Motor neuron (in vitro differentiated cells): ENCODE measurements at regions not wholly inside any gene's neighbourhood (a gene's known extent, or its start where the extent isn't known, plus 50 kb on each side); places are given as distances from the start of the nearest gene placed in this dataset.

Source experiments
- ATAC-seq, 8 experiments: fragments of 200-7000 bp; cut with Tn5 transposase; replicated peaks in 6 of 8; 2 replicates each; pipeline ENCODE4 v1.8.0; 2021; ENCODE audit warnings: mild to moderate bottlenecking in 8 of 8, moderate library complexity in 8 of 8
- H3K27ac ChIP-seq, 2 donors: fragments of 250-450 bp; sonication (Bioruptor Pico); 2 replicates each; pipeline ENCODE4 v1.9.0; 2021; ENCODE audit warnings: antibody characterized with exemption in 2 of 2, mild to moderate bottlenecking in 2 of 2, moderate library complexity in 1 of 2
- H3K4me1 ChIP-seq, 2 donors: fragments of 250-450 bp; sonication (Bioruptor Pico); replicated peaks in 1 of 2; 2 replicates each; pipeline ENCODE4 v1.6.1; 2021; ENCODE audit warnings: antibody characterized with exemption in 2 of 2, mild to moderate bottlenecking in 2 of 2, moderate library complexity in 1 of 2
- H3K4me3 ChIP-seq, 5 donors: fragments of 250-450 bp; sonication (Bioruptor Pico); 2 replicates each; pipeline ENCODE4 v1.9.0; 2021; ENCODE audit warnings: antibody characterized with exemption in 5 of 5, mild to moderate bottlenecking in 5 of 5, moderate library complexity in 4 of 5
- WGBS, 10 experiments: fragments of 450-650 bp; shearing (Covaris generic); methylation state at CpG; one replicate each; pipeline ENCODE4 v1.0.0; 2022; 5-methylcytosine and 5-hydroxymethylcytosine counted together
- in situ Hi-C, 9 experiments: fragments of 400-800 bp; cut with MboI; loops; one replicate each; pipeline ENCODE4 v1.15.0; 2021; ENCODE audit warnings: low sequenced_read_pairs in 9 of 9, low pct_unique_long_range_greater_than_20kb in 2 of 9; ENCODE audit not compliant: unreplicated experiment in 9 of 9

DNA sequence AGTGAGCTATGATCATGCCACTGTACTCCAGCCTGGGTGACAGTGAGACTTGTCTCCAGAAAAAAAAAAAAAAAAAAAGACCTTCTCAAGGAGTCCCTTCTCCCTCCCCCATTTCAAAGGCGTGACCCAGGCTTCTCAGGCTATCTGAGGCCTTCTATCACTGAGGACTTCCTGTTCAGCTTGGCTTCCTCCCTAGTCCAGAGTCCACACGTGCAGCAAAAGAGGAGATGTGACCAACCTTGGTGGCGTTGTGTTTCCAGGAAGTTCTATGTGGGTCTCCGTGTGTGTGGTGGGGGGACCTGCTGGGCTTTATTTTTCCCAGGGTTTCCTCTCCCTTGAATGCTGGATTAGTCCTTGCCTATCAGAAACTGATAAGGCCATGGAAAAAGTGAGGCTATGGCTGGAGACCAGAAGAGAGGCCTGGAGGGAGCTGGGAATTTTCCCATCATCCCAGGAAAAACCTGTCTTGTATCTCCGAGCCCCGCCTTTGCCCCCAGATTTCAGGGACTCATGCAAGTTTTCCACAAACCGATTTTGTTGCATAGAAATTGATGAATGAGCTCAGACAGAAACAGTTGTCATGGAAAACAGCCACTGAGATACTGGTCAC is 148.1 kb downstream of the SALL1 start:
- Histone ChIP-seq H3K27ac (no peak overlapping the region), H3K4me1 (peaks cover 5 to 8% of the 10 kb centered on the region in 2 donors), H3K4me3 (no peak overlapping the region)
- no peak for ATAC-seq
- 36 to 92% (median 70%) methylated on average over 2 to 7 of the region's 7 CpGs; no CpG with 5 or more reads in 6 of the 10 experiments for WGBS, 10 experiments
- in situ Hi-C loops: no loop called here

DNA sequence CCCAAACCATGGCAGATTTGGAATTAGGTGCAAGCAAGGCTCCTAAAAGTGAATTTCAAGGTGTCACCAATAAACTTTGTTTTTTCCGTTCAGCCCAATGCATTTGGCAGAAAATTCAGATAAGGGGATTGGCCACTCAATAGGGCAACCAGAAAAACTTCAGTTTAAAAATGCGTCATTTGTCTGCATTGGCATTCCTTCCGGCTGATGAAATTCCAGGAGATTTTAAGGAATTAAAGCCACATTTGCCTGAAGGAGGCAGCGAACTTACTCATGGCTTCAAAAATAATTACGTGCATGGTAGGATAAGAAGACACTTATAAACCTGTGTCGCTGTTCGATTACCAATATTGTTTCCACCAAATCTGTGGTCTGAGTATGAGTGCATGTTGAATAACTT is 151.9 kb downstream of the SALL1 start:
- peaks cover 16 to 19% of the 10 kb centered on the region in 2 donors for H3K4me1 ChIP-seq
- in situ Hi-C loops: no loop called here
- H3K4me3 ChIP-seq: no peak overlapping the region
- ATAC-seq: no peak
- WGBS, 10 experiments: 33 to 100% (median 93%) methylated on average over 3 to 7 of the region's 7 CpGs; no CpG with 5 or more reads in 1 of the 10 experiments
- no peak overlapping the region for H3K27ac ChIP-seq

DNA sequence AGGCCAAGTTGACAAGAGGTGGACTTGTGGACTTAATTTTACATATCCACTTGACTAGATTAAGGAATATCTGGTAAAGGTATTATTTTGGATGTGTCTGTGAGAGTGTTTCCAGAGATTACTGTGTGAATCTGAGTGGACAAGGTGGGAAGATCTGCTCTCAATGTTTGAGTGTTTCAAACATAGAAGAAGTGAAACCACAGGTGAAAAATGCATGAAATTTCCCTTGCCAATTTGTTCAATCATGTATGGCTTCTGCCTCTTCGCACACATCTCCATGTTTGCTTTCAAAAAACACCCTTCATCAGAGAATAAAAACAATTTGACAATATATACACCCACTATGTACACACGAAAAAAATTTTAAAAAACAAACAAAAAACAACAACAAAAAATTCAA is 152.7 kb downstream of the SALL1 start:
- Histone ChIP-seq H3K4me3 (no peak overlapping the region), H3K4me1 (peaks cover 16 to 19% of the 10 kb centered on the region in 2 donors), H3K27ac (no peak overlapping the region)
- ATAC-seq: no peak
- in situ Hi-C loops: no loop called here
- 10 to 100% (median 67%) methylated on average over 1 to 2 of the region's 2 CpGs; no CpG with 5 or more reads in 2 of the 10 experiments for WGBS, 10 experiments

DNA sequence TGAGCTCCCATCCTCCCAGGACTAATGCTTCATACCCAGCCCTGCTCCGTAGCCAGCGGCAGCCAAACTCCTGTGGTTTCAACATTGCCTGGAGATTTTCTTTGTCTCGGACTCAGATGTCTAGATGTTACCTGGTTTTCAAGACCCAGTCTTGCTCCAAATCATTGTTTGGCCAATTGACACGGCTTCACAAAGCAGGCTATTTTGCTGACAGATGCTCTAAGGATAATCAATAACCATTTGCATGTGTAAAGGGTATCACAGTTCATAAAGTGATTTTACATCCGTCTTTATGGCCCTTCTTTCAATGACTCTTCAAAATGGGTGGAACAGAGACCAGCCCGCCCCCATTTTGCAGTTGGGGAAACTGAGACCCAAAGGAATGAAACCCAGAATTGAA is 153.4 kb downstream of the SALL1 start:
- Histone ChIP-seq H3K4me1 (peaks cover 16 to 19% of the 10 kb centered on the region in 2 donors), H3K4me3 (no peak overlapping the region), H3K27ac (peak overlapping the region in 1 of 2 donors; percentile 19)
- in situ Hi-C loops: no loop called here
- WGBS, 10 experiments: 0 to 90% (median 58%) methylated on average over 1 to 6 of the region's 6 CpGs; no CpG with 5 or more reads in 1 of the 10 experiments
- no peak for ATAC-seq

DNA sequence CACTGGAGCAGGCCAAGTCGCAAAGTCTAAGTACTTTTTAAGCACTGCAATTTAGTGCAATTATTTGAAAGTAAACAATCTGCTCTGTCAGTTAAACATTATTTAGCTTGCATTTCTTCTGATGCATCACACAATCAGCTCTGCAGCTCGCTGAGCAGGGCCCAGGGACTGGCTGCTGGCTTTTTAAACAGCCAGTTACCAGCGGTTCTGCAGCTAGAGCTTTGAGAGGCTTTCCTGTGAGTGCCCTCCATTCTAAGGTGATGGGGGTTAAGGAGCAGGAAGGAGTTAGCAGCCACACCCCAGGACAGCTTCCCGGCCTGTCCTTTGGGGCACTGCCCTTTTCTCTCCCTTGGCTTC is 154.3 kb downstream of the SALL1 start:
- no peak overlapping the region for H3K27ac ChIP-seq
- peaks cover 16 to 23% of the 10 kb centered on the region in 2 donors for H3K4me1 ChIP-seq
- in situ Hi-C loops: no loop called here
- H3K4me3 ChIP-seq: no peak overlapping the region
- ATAC-seq: peak in 7 of 8 experiments; percentile 19 to 80 (median 73)
- 0 to 62% (median 39%) methylated on average over 1 to 3 of the region's 4 CpGs; no CpG with 5 or more reads in 5 of the 10 experiments for WGBS, 10 experiments

DNA sequence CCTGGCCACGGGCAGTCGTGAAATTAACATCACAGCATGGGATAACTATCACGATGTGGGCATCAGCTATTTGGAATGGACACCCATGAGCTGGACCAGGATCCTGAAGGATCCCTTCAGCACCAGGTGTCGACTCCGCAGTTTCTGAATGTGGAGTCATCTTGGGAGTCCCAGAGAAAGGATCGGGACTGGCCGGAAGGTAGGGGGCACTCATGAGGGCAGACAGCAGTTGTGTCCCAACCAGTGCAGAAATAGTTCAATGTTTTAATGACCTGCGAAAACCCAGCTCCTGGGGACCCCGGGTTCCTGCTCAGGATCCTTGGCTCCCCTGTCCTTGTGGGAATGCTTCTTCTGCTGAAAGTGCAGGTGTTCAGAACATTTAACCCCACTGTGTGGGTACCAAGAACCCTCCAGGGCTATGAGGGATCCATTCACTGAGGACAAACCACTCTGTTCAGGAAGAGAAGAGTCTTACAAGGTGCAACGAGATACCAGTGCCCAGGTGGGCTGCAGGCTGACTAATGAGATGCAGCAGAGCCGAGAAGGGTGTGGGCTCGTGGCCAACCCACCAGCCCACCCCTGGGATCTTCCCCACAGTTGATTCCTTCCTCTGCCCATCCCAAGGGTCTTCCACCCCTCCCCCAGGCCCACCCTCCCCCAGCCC is 154.8 kb downstream of the SALL1 start:
- Histone ChIP-seq H3K4me3 (no peak overlapping the region), H3K4me1 (peaks cover 16 to 20% of the 10 kb centered on the region in 2 donors), H3K27ac (no peak overlapping the region)
- peak in 2 of 8 experiments; percentile 39 to 51 for ATAC-seq
- WGBS, 10 experiments: 20 to 100% (median 92%) methylated on average over 1 to 6 of the region's 12 CpGs; no CpG with 5 or more reads in 1 of the 10 experiments
- in situ Hi-C loops: no loop called here

DNA sequence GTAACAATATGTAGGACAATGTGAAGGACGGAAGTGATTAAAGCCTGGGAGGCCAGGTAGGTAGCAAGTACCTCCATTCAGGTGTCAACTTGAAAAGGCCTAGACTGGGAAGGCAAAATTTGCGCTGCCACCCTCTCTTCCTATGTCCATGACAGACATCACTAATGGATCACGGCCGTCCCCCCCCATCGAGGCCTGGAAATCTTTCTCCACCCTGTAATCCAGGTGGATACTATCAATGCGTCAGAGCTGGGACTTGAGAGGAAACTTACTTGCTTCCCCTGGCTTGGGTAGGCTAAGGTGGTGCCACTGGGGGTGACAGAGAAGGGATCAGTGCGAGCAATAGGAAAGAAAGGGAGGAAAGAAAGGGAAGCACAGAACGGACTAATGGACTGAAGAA is 156.1 kb downstream of the SALL1 start:
- no peak overlapping the region for H3K27ac ChIP-seq
- H3K4me1 ChIP-seq: peaks cover 16% of the 10 kb centered on the region in 2 donors
- H3K4me3 ChIP-seq: no peak overlapping the region
- ATAC-seq: no peak
- in situ Hi-C loops: no loop called here
- 54 to 100% (median 86%) methylated on average over 1 to 7 of the region's 8 CpGs for WGBS, 10 experiments

DNA sequence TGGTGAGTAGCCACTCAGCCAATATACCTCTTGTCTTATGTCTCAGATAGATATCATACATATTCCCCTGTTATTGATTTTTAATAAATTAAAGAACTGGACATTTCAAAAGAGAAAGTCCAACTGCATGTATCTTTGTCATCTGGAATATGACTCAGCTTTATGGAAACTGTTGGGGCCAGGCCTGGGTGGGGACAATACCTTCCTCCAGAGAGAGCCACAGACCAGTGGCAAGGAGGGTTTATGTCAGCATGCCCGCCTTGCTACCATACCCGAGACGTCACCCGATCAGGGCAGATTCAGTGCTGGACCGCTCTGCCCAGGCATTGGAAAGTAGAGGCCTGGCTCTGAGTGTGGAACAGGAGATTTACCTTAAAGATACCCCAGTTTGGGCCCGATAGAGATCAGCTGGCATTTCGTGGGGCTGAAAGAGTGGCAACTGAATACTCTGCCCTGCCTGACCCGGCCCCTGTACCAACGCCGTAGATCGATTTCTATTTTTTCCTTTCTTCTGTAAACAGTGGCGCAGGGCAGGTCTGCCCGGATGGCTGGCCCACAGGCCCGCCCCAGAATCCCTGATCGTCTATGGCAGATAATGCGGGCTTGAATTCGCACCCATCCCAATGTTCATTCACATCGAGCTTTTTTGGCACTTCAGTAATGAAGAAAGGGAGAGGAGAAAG is 158.6 kb downstream of the SALL1 start:
- in situ Hi-C loops: no loop called here
- Histone ChIP-seq H3K4me1 (peaks cover 10 to 11% of the 10 kb centered on the region in 2 donors), H3K27ac (no peak overlapping the region), H3K4me3 (no peak overlapping the region)
- peak in 6 of 8 experiments; percentile 33 to 95 (median 58) for ATAC-seq
- 0 to 97% (median 80%) methylated on average over 1 to 12 of the region's 18 CpGs; no CpG with 5 or more reads in 3 of the 10 experiments for WGBS, 10 experiments

DNA sequence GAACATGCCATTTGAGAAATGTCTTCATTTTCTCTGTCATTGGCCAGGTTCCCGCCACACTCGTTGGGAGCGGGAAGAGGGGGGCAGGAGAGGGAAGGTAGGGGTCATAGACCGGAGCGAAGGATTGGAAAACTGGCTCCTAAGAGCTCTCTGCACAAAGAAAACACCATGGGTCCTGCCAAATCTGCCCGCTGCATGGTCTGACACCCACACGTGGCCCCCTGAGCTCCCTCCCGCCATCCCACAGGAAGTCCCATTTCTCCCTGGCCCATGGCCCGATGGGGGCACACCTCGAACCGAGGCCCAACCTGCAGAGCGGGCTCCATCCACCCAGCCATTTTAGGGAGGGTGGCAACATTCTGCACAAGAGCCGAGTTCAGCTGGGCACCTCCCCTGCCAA is 159.6 kb downstream of the SALL1 start:
- Histone ChIP-seq H3K4me3 (no peak overlapping the region), H3K27ac (no peak overlapping the region), H3K4me1 (peaks cover 2 to 3% of the 10 kb centered on the region in 2 donors)
- in situ Hi-C loops: no loop called here
- no peak for ATAC-seq
- 54 to 100% (median 80%) methylated on average over 1 to 6 of the region's 13 CpGs; no CpG with 5 or more reads in 5 of the 10 experiments for WGBS, 10 experiments

DNA sequence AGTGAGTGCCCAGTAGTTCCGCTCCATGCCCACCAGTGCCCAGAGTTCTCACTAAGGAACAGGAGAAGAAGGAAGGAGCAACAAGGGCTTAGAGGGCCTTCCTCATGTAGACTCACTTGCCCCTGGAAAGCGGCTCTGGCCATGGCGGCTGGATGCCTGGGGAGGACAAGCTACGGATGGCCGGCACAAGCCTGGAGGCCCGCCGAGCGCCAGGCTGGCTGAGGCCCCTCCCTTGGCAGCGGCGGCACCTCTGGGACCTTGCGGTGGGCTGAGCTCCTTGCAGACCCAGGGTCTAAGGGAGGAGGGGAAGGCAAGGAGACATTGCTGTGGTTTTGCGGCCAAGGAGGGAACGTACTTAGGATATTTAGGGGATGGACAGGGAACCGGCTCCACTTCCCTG is 160.1 kb downstream of the SALL1 start:
- peaks cover 0 to 3% of the 10 kb centered on the region in 2 donors for H3K4me1 ChIP-seq
- H3K27ac ChIP-seq: no peak overlapping the region
- WGBS, 10 experiments: 33 to 100% (median 90%) methylated on average over 1 to 10 of the region's 14 CpGs; no CpG with 5 or more reads in 3 of the 10 experiments
- in situ Hi-C loops: no loop called here
- H3K4me3 ChIP-seq: no peak overlapping the region
- ATAC-seq: no peak

DNA sequence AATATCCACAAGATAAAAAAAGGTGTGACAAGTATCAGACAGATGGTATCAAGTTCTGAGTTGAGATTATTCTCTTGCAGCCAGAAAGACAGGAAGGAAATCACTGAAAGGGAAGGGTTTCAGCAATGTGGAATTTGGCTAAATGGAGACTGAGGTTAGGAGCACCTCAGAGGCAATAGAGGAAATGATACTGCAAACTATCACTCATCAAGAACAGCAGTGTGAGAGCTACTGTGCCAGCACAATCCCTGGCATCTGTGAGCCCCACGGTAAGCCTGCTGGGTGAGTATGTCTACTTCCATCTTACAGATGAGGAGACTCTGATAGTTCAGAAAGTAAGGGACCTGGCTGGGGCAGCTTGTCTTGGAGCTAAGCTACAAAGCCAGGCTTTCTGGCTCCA is 162.0 kb downstream of the SALL1 start:
- WGBS, 10 experiments: 0 to 91% methylated on average over 1 of the region's 1 CpG; no CpG with 5 or more reads in 8 of the 10 experiments
- in situ Hi-C loops: no loop called here
- H3K27ac ChIP-seq: no peak overlapping the region
- peaks cover 0 to 3% of the 10 kb centered on the region in 2 donors for H3K4me1 ChIP-seq
- no peak for ATAC-seq
- H3K4me3 ChIP-seq: no peak overlapping the region

DNA sequence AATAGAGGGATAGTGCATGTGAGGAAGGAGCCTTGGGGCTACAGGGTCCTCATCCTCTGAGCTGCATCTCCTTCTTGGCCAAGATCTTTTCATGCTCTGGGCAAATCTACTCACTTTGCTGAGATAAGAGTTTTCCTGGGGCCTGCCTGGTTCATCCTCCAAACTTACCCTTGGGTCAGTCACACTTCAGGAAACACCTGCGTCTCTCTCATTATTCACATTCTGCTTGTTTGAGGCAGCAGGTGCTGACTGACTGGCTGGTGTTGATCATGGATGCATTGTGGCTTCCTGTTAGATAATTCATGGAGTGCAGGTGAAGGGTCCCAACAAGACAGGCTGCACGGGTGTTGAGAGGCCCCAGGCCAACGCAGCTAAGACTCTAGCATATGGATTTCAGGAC is 162.6 kb downstream of the SALL1 start:
- in situ Hi-C loops: no loop called here
- WGBS, 10 experiments: 0 to 100% (median 50%) methylated on average over 1 to 2 of the region's 3 CpGs; no CpG with 5 or more reads in 3 of the 10 experiments
- Histone ChIP-seq H3K27ac (no peak overlapping the region), H3K4me3 (no peak overlapping the region), H3K4me1 (peaks cover 0 to 3% of the 10 kb centered on the region in 2 donors)
- ATAC-seq: no peak

DNA sequence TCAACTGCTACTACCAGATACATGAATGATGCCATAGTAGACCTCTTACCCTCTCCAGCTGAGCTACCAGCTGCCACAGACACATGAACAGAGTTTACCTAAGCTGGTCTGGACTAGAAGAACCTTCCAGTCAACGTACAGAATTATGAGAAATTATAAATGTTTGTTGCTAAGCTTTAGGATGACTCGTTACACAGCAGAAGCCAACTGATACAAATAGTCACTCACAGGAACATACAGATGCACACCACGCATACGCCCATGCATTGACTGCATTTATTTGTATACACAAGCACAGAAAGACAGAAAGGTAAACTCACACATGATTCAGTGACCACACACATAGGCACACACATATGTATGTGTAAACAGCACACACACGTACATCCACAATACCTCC is 164.6 kb downstream of the SALL1 start:
- Histone ChIP-seq H3K27ac (no peak overlapping the region), H3K4me3 (no peak overlapping the region), H3K4me1 (no peaks in the 10 kb centered on the region)
- no peak for ATAC-seq
- 20 to 100% (median 67%) methylated on average over 1 to 5 of the region's 5 CpGs; no CpG with 5 or more reads in 1 of the 10 experiments for WGBS, 10 experiments
- in situ Hi-C loops: no loop called here
